ENCODE measurements at regions not wholly inside any gene's neighbourhood (a gene's known extent, or its start where the extent isn't known, plus 50 kb on each side); places are given as distances from the start of the nearest gene placed in this dataset.

DNA sequence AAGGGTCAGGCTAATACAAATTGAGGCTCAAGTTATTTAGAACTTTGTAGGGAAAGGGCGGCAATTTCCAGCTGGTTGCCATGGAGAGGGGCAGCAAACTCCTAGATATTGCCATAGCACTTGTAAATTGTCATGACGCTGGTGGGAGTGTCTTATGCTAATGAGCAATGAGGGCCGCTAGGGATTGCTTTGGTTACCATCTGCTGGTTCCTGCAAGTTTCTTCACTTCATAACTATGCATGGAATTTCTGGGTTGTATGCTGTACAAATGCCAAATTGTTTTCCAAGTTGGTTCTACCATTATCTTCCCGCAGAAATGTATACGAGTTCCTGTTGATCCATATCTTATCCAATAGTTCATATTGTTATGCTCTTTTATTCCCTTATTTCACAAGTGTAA, 1339.4 kb downstream of the EFNB2 start:
- CTCF ChIA-PET: no interaction called here
- POLR2A ChIA-PET: no interaction called here
- H3K36me3 Mint-ChIP-seq (ENCODE audit: low read depth): no peaks in the 10 kb centered on the region
- no peaks in the 10 kb centered on the region for H3K27me3 Mint-ChIP-seq
- no peaks in the 10 kb centered on the region for H3K4me1 Mint-ChIP-seq
- no peak for DNase-seq
- H3K9me3 Mint-ChIP-seq: no peaks in the 10 kb centered on the region
- no peak overlapping the region for H3K4me3 Mint-ChIP-seq
- no peak overlapping the region for H3K27ac Mint-ChIP-seq

DNA sequence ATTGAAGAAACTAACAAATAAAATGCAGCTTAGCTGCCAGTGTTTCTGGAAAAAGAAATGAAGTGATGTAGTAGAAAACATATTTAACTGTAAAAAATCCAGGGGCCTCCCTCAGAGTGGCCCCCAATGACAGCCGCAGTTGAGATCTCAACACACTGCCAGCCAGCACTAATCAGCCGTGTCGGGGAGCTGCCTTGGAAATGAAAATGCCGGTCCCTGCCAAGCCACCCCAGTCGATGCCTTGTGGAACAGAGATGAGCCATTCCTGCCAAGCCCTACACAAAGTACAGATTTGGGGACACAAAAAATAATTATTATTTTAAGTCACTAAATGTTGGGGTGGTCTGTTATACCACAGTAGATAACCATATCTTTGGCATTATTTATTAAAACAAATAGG, 1342.4 kb downstream of the EFNB2 start:
- POLR2A ChIA-PET: no interaction called here
- no peaks in the 10 kb centered on the region for H3K4me1 Mint-ChIP-seq
- no peaks in the 10 kb centered on the region for H3K36me3 Mint-ChIP-seq (ENCODE audit: low read depth)
- H3K27me3 Mint-ChIP-seq: no peaks in the 10 kb centered on the region
- no peaks in the 10 kb centered on the region for H3K9me3 Mint-ChIP-seq
- no peak overlapping the region for H3K4me3 Mint-ChIP-seq
- no peak for DNase-seq
- no peak overlapping the region for H3K27ac Mint-ChIP-seq
- CTCF ChIA-PET: no interaction called here

DNA sequence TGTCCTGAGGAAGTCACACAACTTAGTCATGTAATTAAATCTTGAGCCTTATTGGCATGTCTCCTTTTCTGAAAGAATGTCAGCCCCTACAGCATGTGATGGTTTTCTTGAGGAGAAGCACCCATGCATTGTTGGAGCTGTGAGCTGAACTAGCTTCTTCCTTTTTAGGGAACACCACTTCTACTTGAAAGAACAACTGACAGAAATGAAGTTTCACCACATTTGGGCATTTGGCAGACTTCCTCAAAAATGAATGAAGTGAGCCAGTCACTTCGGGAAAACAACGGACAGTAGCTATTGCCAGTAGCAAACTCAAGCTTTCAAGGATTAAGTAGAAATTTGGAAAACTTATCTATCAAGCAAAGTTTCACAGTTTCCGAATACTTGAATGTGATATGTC, 1351.3 kb downstream of the EFNB2 start:
- no peaks in the 10 kb centered on the region for H3K9me3 Mint-ChIP-seq
- no peak overlapping the region for H3K4me3 Mint-ChIP-seq
- H3K27me3 Mint-ChIP-seq: no peaks in the 10 kb centered on the region
- no peak for DNase-seq
- H3K36me3 Mint-ChIP-seq (ENCODE audit: low read depth): no peaks in the 10 kb centered on the region
- no peaks in the 10 kb centered on the region for H3K4me1 Mint-ChIP-seq
- CTCF ChIA-PET: no interaction called here
- no peak overlapping the region for H3K27ac Mint-ChIP-seq
- POLR2A ChIA-PET: no interaction called here

DNA sequence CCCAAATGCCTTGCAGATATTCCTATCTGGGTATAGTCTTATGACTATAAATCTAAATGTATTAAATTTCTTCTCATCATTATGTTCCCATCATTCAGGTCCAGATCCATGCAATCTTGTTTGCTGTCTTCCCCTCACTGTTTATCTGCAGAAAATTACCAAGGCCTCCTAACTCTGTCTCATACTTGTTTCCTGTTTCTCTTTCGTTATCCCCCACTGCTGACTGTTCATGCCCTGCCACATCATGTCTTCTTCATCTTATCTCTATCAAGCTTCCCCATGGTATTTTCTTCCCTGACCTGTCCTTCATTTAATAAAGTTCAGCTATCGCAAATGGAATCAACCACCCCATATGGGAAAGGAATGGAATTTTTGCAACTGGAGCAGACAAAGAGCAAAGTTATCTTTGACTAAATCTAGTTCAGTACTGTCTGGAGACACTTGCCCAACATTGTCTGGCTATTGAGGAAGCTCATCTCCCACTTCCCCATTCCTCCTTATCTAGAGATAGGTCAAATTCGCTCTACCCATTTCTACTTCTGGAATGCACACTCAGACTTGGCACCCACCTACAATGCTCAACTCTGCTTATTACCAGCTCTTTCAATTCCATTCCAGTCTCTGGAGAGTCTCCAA, 1358.1 kb downstream of the EFNB2 start:
- Mint-ChIP-seq H3K4me1 (no peaks in the 10 kb centered on the region), H3K27me3 (no peaks in the 10 kb centered on the region), H3K36me3 (ENCODE audit: low read depth) (no peaks in the 10 kb centered on the region), H3K4me3 (no peak overlapping the region), H3K9me3 (no peaks in the 10 kb centered on the region), H3K27ac (no peak overlapping the region)
- POLR2A ChIA-PET: no interaction called here
- CTCF ChIA-PET: no interaction called here
- no peak for DNase-seq

DNA sequence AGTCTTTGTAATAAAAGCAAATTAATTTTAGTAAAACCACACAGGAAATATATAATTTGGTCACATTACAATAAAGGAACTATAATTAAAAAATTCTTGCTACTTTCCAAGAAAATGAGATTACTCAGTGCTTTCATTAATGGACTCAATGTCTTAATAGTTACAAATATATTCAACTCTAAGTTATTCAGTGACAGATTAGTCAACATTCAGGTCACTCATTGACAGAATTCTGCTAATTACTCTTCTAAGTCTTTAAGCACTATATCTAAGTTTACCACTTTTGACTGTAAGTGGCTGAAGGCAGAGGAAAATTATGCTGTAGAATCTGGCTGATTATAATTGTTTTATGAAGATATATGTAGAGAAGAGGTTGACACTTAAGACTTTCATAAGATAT, 1365.0 kb downstream of the EFNB2 start:
- POLR2A ChIA-PET: no interaction called here
- no peak for DNase-seq
- no peaks in the 10 kb centered on the region for H3K27me3 Mint-ChIP-seq
- H3K27ac Mint-ChIP-seq: no peak overlapping the region
- no peaks in the 10 kb centered on the region for H3K36me3 Mint-ChIP-seq (ENCODE audit: low read depth)
- H3K9me3 Mint-ChIP-seq: no peaks in the 10 kb centered on the region
- no peaks in the 10 kb centered on the region for H3K4me1 Mint-ChIP-seq
- no peak overlapping the region for H3K4me3 Mint-ChIP-seq
- CTCF ChIA-PET: no interaction called here

DNA sequence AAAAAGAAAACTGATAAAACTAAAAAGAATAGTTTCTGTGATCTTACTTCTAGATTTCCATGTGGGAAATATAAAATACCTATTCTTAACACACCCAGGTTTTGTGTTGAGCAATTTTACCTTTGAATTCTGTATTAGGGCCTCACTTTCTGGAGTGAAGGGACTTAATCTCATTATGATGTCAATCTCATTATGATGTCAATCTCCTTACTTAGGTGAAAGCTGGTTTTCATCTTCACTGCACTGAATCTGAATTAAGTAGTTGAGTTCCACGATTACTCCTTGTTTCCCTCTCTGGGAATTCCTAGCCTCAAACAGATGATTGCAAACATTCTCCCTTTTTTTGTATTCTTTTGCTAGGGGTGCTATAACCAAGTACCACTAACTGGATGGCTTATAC, 1367.2 kb downstream of the EFNB2 start:
- Mint-ChIP-seq H3K36me3 (ENCODE audit: low read depth) (no peaks in the 10 kb centered on the region), H3K27ac (no peak overlapping the region), H3K9me3 (no peaks in the 10 kb centered on the region), H3K4me1 (no peaks in the 10 kb centered on the region), H3K27me3 (no peaks in the 10 kb centered on the region), H3K4me3 (no peak overlapping the region)
- ChIA-PET CTCF (no interaction called here), POLR2A (no interaction called here)
- no peak for DNase-seq

DNA sequence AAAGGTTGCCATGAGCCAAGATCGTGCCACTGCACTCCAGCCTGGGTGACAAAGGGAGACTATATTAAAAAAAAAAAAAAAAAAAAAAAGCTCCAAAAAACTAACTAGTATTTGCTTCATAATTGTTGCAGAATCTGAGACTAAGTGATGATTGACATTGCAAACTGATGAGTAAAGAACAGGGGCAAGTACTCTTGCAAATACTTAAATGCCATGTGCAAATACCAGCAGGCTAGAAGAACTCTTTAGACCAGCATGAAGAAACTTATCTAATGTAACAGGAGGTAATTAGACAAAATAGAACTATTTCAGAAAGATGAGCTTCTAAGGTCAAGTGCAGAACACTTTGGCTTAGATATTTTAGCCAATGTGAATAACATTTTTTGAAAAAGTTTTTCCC, 1368.1 kb downstream of the EFNB2 start:
- no peaks in the 10 kb centered on the region for H3K27me3 Mint-ChIP-seq
- no peaks in the 10 kb centered on the region for H3K4me1 Mint-ChIP-seq
- no peak overlapping the region for H3K27ac Mint-ChIP-seq
- H3K4me3 Mint-ChIP-seq: no peak overlapping the region
- no peaks in the 10 kb centered on the region for H3K36me3 Mint-ChIP-seq (ENCODE audit: low read depth)
- DNase-seq: no peak
- no peaks in the 10 kb centered on the region for H3K9me3 Mint-ChIP-seq
- POLR2A ChIA-PET: no interaction called here
- CTCF ChIA-PET: no interaction called here

DNA sequence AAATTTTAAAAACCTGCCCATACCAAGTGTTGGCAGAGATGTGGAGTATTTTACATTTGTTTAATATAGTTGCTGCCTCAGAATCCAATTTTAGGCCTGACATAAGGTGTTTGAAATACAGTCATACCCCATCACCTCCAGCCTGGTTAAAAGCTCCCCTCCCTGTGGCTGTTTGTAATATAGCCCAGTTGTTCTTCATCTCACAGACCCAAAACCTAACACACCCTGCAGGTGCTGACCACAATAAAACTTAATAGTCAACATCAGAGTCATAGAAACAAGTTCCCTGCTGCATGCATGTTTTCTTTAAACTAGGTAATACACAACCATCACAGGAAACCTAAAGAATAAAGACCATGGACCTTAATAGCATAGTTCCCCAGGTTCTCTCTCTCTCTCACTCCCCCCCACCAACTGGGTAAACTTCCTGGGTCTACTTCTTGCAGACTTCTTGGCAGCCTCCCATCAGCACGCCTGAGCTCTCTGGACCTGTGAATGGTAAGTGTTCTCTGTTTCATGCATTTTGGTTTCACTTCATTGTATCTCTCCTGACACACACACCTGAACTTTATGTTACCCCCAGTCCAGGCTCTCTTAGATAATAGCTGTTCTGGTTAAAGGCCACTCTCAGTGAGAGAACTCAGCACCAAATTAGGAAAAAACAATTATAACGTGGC, 1369.9 kb downstream of the EFNB2 start:
- H3K4me1 Mint-ChIP-seq: no peaks in the 10 kb centered on the region
- POLR2A ChIA-PET: no interaction called here
- no peaks in the 10 kb centered on the region for H3K9me3 Mint-ChIP-seq
- H3K27ac Mint-ChIP-seq: no peak overlapping the region
- no peaks in the 10 kb centered on the region for H3K27me3 Mint-ChIP-seq
- CTCF ChIA-PET: no interaction called here
- DNase-seq: no peak
- no peak overlapping the region for H3K4me3 Mint-ChIP-seq
- no peaks in the 10 kb centered on the region for H3K36me3 Mint-ChIP-seq (ENCODE audit: low read depth)

DNA sequence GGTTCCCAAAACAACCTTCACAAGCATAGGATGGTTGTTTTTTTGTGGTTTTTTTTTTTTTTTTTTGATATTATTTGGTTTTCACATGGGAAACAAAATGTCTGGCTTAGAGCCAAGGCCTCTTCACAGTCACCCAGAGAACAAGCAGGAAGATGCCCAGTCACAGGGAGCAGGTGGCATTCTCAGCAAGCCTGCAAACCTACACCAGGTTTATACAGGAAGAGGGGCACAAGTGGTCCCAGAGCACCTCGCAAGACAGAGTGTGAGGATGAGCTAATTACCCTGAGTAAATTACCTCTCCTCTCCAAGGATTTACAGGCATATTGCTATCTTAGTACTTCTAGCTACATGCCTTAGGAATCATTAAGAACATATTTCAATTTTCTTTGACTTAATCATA, 1375.6 kb downstream of the EFNB2 start:
- Mint-ChIP-seq H3K36me3 (ENCODE audit: low read depth) (no peaks in the 10 kb centered on the region), H3K9me3 (no peaks in the 10 kb centered on the region), H3K4me1 (no peaks in the 10 kb centered on the region), H3K4me3 (no peak overlapping the region), H3K27me3 (no peaks in the 10 kb centered on the region), H3K27ac (no peak overlapping the region)
- ChIA-PET CTCF (no interaction called here), POLR2A (no interaction called here)
- no peak for DNase-seq

DNA sequence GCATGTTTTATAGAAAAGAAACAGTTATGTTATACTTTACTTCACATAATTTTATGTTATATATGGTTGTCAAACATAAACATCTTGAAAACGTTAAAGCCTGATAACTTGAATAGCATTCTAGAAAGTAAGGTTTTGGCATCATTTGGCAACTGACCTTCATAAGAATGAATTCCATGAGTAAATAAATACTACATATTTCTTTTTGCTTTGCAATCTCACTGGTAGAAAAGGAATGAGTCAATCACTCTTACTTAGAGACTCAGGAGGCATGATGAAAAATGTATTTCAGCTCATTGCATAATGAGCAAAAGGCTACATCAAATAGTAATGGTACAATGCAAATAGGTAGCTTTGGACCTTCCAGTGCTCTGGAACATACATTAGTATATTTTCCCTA, 1381.9 kb downstream of the EFNB2 start:
- peaks cover 2% of the 10 kb centered on the region for H3K27me3 Mint-ChIP-seq
- DNase-seq: no peak
- no peak overlapping the region for H3K27ac Mint-ChIP-seq
- H3K9me3 Mint-ChIP-seq: no peaks in the 10 kb centered on the region
- no peak overlapping the region for H3K4me3 Mint-ChIP-seq
- CTCF ChIA-PET: no interaction called here
- POLR2A ChIA-PET: no interaction called here
- no peaks in the 10 kb centered on the region for H3K36me3 Mint-ChIP-seq (ENCODE audit: low read depth)
- H3K4me1 Mint-ChIP-seq: no peaks in the 10 kb centered on the region

DNA sequence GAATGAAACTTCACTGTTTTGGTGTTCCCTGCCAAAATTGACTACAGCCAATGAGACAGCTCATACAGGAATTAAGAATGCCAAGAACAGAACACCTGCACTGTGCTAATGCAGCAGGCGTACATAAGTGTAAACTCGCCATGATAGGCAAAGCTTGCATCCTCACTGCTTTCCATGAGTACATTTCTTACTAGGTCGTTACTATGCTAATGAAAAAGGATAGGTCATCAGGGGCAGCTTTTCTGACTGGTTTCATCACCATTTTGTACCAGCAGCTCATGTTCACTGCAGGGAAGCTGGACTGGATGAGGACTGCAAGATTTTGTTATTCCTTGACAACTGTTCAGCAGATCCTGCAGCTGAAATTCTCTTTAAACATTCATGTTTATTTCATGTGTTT, 1383.8 kb downstream of the EFNB2 start:
- Mint-ChIP-seq H3K27ac (no peak overlapping the region), H3K4me3 (no peak overlapping the region), H3K27me3 (peaks cover 2% of the 10 kb centered on the region), H3K4me1 (no peaks in the 10 kb centered on the region), H3K36me3 (ENCODE audit: low read depth) (no peaks in the 10 kb centered on the region), H3K9me3 (no peaks in the 10 kb centered on the region)
- no peak for DNase-seq
- POLR2A ChIA-PET: no interaction called here
- CTCF ChIA-PET: no interaction called here

DNA sequence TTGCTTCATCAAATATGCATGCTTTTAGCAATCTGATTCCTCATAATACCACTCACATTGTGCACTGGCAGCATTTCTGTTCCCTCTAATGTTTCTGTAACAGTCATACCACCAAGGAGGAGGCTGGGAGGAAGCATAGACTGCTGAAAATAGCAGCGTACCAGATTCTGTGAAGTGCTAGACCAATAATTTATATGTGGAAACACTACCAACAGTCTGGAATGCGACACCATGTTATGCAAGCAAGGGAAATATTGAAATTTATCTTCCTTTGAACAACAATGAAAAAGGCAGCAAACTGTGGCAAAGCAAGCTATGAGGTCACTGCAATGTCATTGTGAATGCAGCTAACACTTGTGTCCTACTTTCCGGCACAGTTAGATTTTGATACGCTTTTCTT, 1388.0 kb downstream of the EFNB2 start:
- Mint-ChIP-seq H3K27me3 (peaks cover 2% of the 10 kb centered on the region), H3K4me1 (no peaks in the 10 kb centered on the region), H3K36me3 (ENCODE audit: low read depth) (no peaks in the 10 kb centered on the region), H3K4me3 (no peak overlapping the region), H3K27ac (no peak overlapping the region), H3K9me3 (no peaks in the 10 kb centered on the region)
- DNase-seq: no peak
- ChIA-PET CTCF (no interaction called here), POLR2A (no interaction called here)

DNA sequence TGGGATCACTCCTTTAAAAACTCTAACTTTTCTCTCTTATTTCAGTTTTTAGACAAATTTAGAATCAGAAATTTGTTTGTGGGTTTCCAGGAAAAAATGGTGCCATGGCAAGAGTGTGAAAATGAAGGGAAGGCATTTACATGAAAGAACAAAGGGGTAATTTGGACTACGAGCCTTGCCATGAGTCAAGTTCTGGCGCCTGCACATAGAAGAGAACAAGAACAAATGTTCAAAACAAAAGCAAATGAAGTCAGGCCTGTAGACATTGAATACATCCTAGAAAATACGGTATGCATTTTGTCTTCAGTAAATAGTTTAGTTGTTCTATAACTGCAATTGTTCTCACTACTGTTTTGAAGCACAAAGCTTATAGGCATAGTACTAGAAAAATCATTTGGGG, 1390.5 kb downstream of the EFNB2 start:
- H3K4me3 Mint-ChIP-seq: no peak overlapping the region
- POLR2A ChIA-PET: no interaction called here
- H3K9me3 Mint-ChIP-seq: no peaks in the 10 kb centered on the region
- H3K27me3 Mint-ChIP-seq: no peaks in the 10 kb centered on the region
- H3K36me3 Mint-ChIP-seq (ENCODE audit: low read depth): no peaks in the 10 kb centered on the region
- DNase-seq: no peak
- CTCF ChIA-PET: interaction anchor here (1.1 kb wide), 1 partner anchor 14 kb away, joined by 3 read pairs; no protein-coding TSS in a partner anchor
- no peak overlapping the region for H3K27ac Mint-ChIP-seq
- peaks cover 6% of the 10 kb centered on the region for H3K4me1 Mint-ChIP-seq

DNA sequence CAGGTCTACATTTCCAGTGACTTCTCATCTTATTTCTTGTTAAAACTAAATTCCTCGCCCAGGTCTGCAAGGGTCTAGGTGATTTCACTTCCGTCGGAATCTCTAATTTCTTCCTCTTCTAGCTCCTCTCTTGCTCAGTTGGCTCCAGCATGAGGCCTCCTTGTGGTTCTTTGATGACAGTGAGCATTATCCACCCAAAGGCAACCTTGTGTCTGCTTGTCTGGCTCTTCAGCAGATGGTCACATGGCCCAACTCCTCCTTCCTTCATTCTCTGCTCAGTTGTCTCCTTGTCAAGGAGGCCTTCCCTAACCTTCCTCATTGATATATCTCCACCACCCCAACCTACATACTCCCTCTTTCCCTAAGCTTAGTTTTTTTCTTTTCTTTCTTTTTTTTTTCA, 1391.4 kb downstream of the EFNB2 start:
- Mint-ChIP-seq H3K36me3 (ENCODE audit: low read depth) (no peaks in the 10 kb centered on the region), H3K9me3 (no peaks in the 10 kb centered on the region), H3K27ac (no peak overlapping the region), H3K4me3 (no peak overlapping the region), H3K27me3 (no peaks in the 10 kb centered on the region), H3K4me1 (peaks cover 15% of the 10 kb centered on the region)
- DNase-seq: no peak
- ChIA-PET POLR2A (no interaction called here), CTCF (no interaction called here)
